ENCODE measurements at regions not wholly inside any gene's neighbourhood (a gene's known extent, or its start where the extent isn't known, plus 50 kb on each side); places are given as distances from the start of the nearest gene placed in this dataset.
"Not testable (repeated sequence)": the region's sequence is repeated elsewhere in the genome, so short reads cannot be mapped to it uniquely, and the experiment has no call there.

GRCh38 chr9:108434036-108434435 lies 421.8 kb downstream of the ACTL7B start:
- in situ Hi-C loops (cut with HindIII; ENCODE audit: low sequenced_read_pairs), result no loop called here

GRCh38 chr9:108430655-108431054 lies 425.1 kb downstream of the ACTL7B start:
- in situ Hi-C loops (cut with HindIII; ENCODE audit: low sequenced_read_pairs), result no loop called here

- in situ Hi-C loops (cut with HindIII; ENCODE audit: low sequenced_read_pairs), result no loop called here
Observed at GRCh38 chr9:108427751-108428150, 428.0 kb downstream of the ACTL7B start.

GRCh38 chr9:108426421-108426940 lies 429.3 kb downstream of the ACTL7B start:
- in situ Hi-C loops (cut with HindIII; ENCODE audit: low sequenced_read_pairs), result not testable (repeated sequence)

GRCh38 chr9:108423433-108423832 lies 432.4 kb downstream of the ACTL7B start:
- in situ Hi-C loops (cut with HindIII; ENCODE audit: low sequenced_read_pairs), result no loop called here

GRCh38 chr9:108419379-108419778 lies 436.4 kb downstream of the ACTL7B start:
- in situ Hi-C loops (cut with HindIII; ENCODE audit: low sequenced_read_pairs), result loop anchor here (5.0 kb wide), 1 partner anchor 73 kb away; no protein-coding TSS in a partner anchor

- in situ Hi-C loops (cut with HindIII; ENCODE audit: low sequenced_read_pairs), result loop anchor here (5.0 kb wide), 1 partner anchor 75 kb away; no protein-coding TSS in a partner anchor
Observed at GRCh38 chr9:108417726-108418125, 438.1 kb downstream of the ACTL7B start.

GRCh38 chr9:108417312-108417711 lies 438.5 kb downstream of the ACTL7B start:
- in situ Hi-C loops (cut with HindIII; ENCODE audit: low sequenced_read_pairs), result loop anchor here (5.0 kb wide), 1 partner anchor 75 kb away; no protein-coding TSS in a partner anchor

- in situ Hi-C loops (cut with HindIII; ENCODE audit: low sequenced_read_pairs), result loop anchor here (5.0 kb wide), 1 partner anchor 76 kb away; no protein-coding TSS in a partner anchor
Observed at GRCh38 chr9:108416324-108416723, 439.5 kb downstream of the ACTL7B start.

GRCh38 chr9:108413809-108414208 lies 442.0 kb downstream of the ACTL7B start:
- in situ Hi-C loops (cut with HindIII; ENCODE audit: low sequenced_read_pairs), result no loop called here

- in situ Hi-C loops (cut with HindIII; ENCODE audit: low sequenced_read_pairs), result no loop called here
Observed at GRCh38 chr9:108412755-108413154, 443.0 kb downstream of the ACTL7B start.

GRCh38 chr9:108411632-108412031 lies 444.2 kb downstream of the ACTL7B start:
- in situ Hi-C loops (cut with HindIII; ENCODE audit: low sequenced_read_pairs), result no loop called here

- in situ Hi-C loops (cut with HindIII; ENCODE audit: low sequenced_read_pairs), result no loop called here
Observed at GRCh38 chr9:108410161-108410560, 445.6 kb downstream of the ACTL7B start.

- in situ Hi-C loops (cut with HindIII; ENCODE audit: low sequenced_read_pairs), result loop anchor here (10.0 kb wide), 1 partner anchor 375 kb away; no protein-coding TSS in a partner anchor
Observed at GRCh38 chr9:108400297-108400696, 455.5 kb downstream of the ACTL7B start.

GRCh38 chr9:108399851-108400250 lies 455.9 kb downstream of the ACTL7B start:
- in situ Hi-C loops (cut with HindIII; ENCODE audit: low sequenced_read_pairs), result loop anchor here (10.0 kb wide), 1 partner anchor 375 kb away; no protein-coding TSS in a partner anchor

- in situ Hi-C loops (cut with HindIII; ENCODE audit: low sequenced_read_pairs), result no loop called here
Observed at GRCh38 chr9:108397286-108397685, 458.5 kb downstream of the ACTL7B start.

GRCh38 chr9:108396611-108397010 lies 459.2 kb downstream of the ACTL7B start:
- in situ Hi-C loops (cut with HindIII; ENCODE audit: low sequenced_read_pairs), result no loop called here

- in situ Hi-C loops (cut with HindIII; ENCODE audit: low sequenced_read_pairs), result no loop called here
Observed at GRCh38 chr9:108396193-108396592, 459.6 kb downstream of the ACTL7B start.

GRCh38 chr9:108395421-108395820 lies 460.4 kb downstream of the ACTL7B start:
- in situ Hi-C loops (cut with HindIII; ENCODE audit: low sequenced_read_pairs), result no loop called here

GRCh38 chr9:108394726-108395125 lies 461.1 kb downstream of the ACTL7B start:
- in situ Hi-C loops (cut with HindIII; ENCODE audit: low sequenced_read_pairs), result no loop called here

- in situ Hi-C loops (cut with HindIII; ENCODE audit: low sequenced_read_pairs), result not testable (repeated sequence)
Observed at GRCh38 chr9:108393481-108394001, 462.2 kb downstream of the ACTL7B start.

- in situ Hi-C loops (cut with HindIII; ENCODE audit: low sequenced_read_pairs), result no loop called here
Observed at GRCh38 chr9:108392877-108393276, 462.9 kb downstream of the ACTL7B start.

GRCh38 chr9:108389056-108389455 lies 466.7 kb downstream of the ACTL7B start:
- in situ Hi-C loops (cut with HindIII; ENCODE audit: low sequenced_read_pairs), result no loop called here

Data from endothelial cell of hepatic sinusoid (primary cell).